HG02970 (cell line): ENCODE measurements at regions not wholly inside any gene's neighbourhood (a gene's known extent, or its start where the extent isn't known, plus 50 kb on each side); places are given as distances from the start of the nearest gene placed in this dataset.

Experiments
- ATAC-seq: cut with Tn5 transposase; IDR thresholded peaks from one replicate; pipeline ENCODE4 v1.9.1; 2021; ENCODE audit warnings: mild to moderate bottlenecking, moderate library complexity, moderate number of reproducible peaks; ENCODE audit not compliant: unreplicated experiment, low FRiP score

- ATAC-seq = no peak
Measured at GRCh38 chr20:52665441-52665840, 306.7 kb upstream of the TSHZ2 start.

GRCh38 chr20:52655395-52655794 is 316.8 kb upstream of the TSHZ2 start:
- ATAC-seq = no peak

GRCh38 chr20:52654567-52654966 is 317.6 kb upstream of the TSHZ2 start:
- no peak for ATAC-seq

- no peak for ATAC-seq
Measured at GRCh38 chr20:52652271-52652670, 319.9 kb upstream of the TSHZ2 start.

- no peak for ATAC-seq
Measured at GRCh38 chr20:52649727-52650126, 322.4 kb upstream of the TSHZ2 start.

- no peak for ATAC-seq
Measured at GRCh38 chr20:52645822-52646221, 326.3 kb upstream of the TSHZ2 start.

GRCh38 chr20:52643034-52643433 is 329.1 kb upstream of the TSHZ2 start:
- no peak for ATAC-seq

GRCh38 chr20:52637201-52637600 is 335.0 kb upstream of the TSHZ2 start:
- ATAC-seq = no peak

GRCh38 chr20:52631469-52631868 is 340.7 kb upstream of the TSHZ2 start:
- ATAC-seq = no peak

- no peak for ATAC-seq
Measured at GRCh38 chr20:52630138-52630537, 342.0 kb upstream of the TSHZ2 start.

- no peak for ATAC-seq
Measured at GRCh38 chr20:52624281-52624680, 347.9 kb upstream of the TSHZ2 start.

GRCh38 chr20:52622081-52622480 is 350.1 kb upstream of the TSHZ2 start:
- no peak for ATAC-seq

- ATAC-seq = no peak
Measured at GRCh38 chr20:52621401-52621800, 350.8 kb upstream of the TSHZ2 start.

GRCh38 chr20:52619671-52620070 is 352.5 kb upstream of the TSHZ2 start:
- ATAC-seq = no peak

- no peak for ATAC-seq
Measured at GRCh38 chr20:52619101-52619500, 353.1 kb upstream of the TSHZ2 start.

- ATAC-seq = no peak
Measured at GRCh38 chr20:52616629-52617028, 355.5 kb upstream of the TSHZ2 start.

GRCh38 chr20:52614051-52614863 is 357.9 kb upstream of the TSHZ2 start:
- ATAC-seq = no peak

- no peak for ATAC-seq
Measured at GRCh38 chr20:52612046-52612632, 360.0 kb upstream of the TSHZ2 start.

- ATAC-seq = no peak
Measured at GRCh38 chr20:52610749-52611148, 361.4 kb upstream of the TSHZ2 start.

- ATAC-seq = no peak
Measured at GRCh38 chr20:52601295-52601971, 370.7 kb upstream of the TSHZ2 start.

GRCh38 chr20:52596256-52596655 is 375.9 kb upstream of the TSHZ2 start:
- no peak for ATAC-seq

- ATAC-seq = no peak
Measured at GRCh38 chr20:52595518-52595917, 376.6 kb upstream of the TSHZ2 start.
